Upper lobe of right lung (tissue), 1 donor: ENCODE measurements at regions not wholly inside any gene's neighbourhood (a gene's known extent, or its start where the extent isn't known, plus 50 kb on each side); places are given as distances from the start of the nearest gene placed in this dataset.
"Not testable (repeated sequence)": the region's sequence is repeated elsewhere in the genome, so short reads cannot be mapped to it uniquely, and the experiment has no call there.

Experiments used
- ATAC-seq: fragments of 200-7000 bp; cut with Tn5 transposase; one replicate; pipeline ENCODE4 v1.9.1; 2020; ENCODE audit warnings: mild to moderate bottlenecking, moderate library complexity
- DNase-seq: peaks from one replicate; pipeline ENCODE4 v3.0.0-alpha.2; 2020
- H3K27ac ChIP-seq: fragments of 200-600 bp; one replicate; pipeline ENCODE4 v1.8.0; 2022
- H3K27me3 ChIP-seq: fragments of 200-600 bp; one replicate; pipeline ENCODE4 v1.8.0; 2022; ENCODE audit warnings: mild to moderate bottlenecking
- H3K36me3 ChIP-seq: fragments of 200-600 bp; one replicate; pipeline ENCODE4 v1.8.0; 2022
- H3K4me1 ChIP-seq: fragments of 200-600 bp; one replicate; pipeline ENCODE4 v1.8.0; 2022
- H3K4me3 ChIP-seq: fragments of 200-600 bp; one replicate; pipeline ENCODE4 v1.8.0; 2022; ENCODE audit warnings: mild to moderate bottlenecking
- H3K9me3 ChIP-seq: fragments of 200-600 bp; one replicate; pipeline ENCODE4 v1.8.0; 2022
- intact Hi-C: fragments of 100-400 bp; cut with DNase I; formaldehyde crosslinking; loops from one replicate; pipeline ENCODE4 v1.11.0; 2022
- TF ChIP-seq, protein P1 (sequence below): fragments of 200-600 bp; IDR thresholded peaks from one replicate; pipeline ENCODE4 v1.8.0; 2022; ENCODE audit warnings: antibody characterized with exemption
- donor health status: DM: no; HTN: yes; CAD: no; lungs with severe emphysema.

DNA sequence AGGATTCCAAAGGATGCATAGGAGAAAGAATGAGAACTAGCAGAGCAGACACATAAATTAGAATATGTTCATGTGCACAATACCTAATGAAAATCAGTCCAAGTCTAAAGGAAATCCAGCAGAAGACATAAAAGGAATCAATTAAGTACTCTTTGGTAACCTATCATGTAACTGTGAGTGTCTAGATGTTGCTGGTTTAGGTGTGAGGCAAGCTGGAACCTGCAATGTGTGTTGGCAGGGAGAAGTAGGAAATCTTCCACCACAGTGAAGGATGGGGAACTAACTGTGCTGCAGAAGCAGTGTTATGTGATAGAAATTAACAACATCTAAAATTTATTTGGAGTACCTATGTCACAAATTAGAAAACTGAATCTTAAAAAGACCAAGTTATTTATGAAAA lies 330.8 kb upstream of the DKK2 start:
- Histone ChIP-seq H3K9me3 (no peaks in the 10 kb centered on the region), H3K27me3 (no peaks in the 10 kb centered on the region), H3K27ac (no peak overlapping the region), H3K36me3 (no peaks in the 10 kb centered on the region), H3K4me1 (no peaks in the 10 kb centered on the region), H3K4me3 (no peak overlapping the region)
- no peak for ATAC-seq
- TF ChIP-seq, protein P1, sequence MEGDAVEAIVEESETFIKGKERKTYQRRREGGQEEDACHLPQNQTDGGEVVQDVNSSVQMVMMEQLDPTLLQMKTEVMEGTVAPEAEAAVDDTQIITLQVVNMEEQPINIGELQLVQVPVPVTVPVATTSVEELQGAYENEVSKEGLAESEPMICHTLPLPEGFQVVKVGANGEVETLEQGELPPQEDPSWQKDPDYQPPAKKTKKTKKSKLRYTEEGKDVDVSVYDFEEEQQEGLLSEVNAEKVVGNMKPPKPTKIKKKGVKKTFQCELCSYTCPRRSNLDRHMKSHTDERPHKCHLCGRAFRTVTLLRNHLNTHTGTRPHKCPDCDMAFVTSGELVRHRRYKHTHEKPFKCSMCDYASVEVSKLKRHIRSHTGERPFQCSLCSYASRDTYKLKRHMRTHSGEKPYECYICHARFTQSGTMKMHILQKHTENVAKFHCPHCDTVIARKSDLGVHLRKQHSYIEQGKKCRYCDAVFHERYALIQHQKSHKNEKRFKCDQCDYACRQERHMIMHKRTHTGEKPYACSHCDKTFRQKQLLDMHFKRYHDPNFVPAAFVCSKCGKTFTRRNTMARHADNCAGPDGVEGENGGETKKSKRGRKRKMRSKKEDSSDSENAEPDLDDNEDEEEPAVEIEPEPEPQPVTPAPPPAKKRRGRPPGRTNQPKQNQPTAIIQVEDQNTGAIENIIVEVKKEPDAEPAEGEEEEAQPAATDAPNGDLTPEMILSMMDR: no peak
- intact Hi-C loops: no loop called here
- DNase-seq: no peak

DNA sequence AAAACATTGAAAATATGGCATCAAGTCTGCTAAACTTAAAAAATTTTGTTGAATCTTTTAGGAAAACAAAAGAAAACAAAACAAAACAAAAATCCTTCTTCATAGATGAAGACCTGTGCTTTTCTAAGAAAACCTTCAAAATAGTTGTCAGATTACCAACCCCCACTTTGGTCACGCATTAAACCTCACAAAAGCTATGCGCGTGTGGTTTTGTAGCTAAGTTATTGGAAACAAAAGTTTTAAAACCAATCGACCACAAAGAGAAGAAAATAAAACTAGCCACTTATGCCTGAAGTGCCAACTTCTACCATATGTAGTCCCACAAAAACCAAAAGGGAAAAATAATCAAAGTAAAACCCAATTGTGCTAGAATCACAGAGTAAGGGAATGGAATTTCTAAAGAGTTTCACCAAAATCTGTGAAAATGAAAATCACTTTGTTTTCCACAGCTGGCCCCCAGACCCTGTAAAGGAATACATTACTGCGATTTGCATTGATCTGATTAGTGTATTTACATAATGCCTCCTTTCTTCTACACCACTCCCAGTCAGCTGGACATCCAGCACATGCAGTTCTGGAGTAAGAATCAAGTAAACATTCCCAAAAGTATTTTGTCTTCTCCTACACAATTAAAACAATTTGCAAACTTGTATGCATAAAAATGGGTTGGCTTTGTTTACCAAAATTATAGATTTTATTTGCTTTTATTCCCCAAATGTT lies 330.1 kb upstream of the DKK2 start:
- intact Hi-C loops: no loop called here
- ATAC-seq: no peak
- H3K36me3 ChIP-seq: no peaks in the 10 kb centered on the region

DNA sequence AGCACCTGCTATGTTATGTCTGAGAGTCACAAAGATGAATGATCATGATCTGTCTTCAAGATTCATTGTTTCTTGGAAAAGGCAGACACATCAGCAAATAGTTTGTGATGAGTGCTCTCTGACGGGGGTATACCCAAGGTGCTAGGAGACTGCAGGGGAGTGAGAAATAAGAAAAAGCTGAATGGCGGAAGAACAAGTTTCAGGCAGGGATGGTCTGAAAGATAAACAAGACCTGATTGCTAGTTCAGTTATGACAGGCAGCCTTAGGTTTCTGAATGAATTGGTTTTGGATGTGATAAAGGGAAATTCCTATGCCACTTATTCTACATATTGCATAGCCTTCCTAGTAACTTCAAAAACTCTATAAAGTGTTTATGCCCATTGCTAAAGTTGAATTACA lies 327.0 kb upstream of the DKK2 start:
- no peaks in the 10 kb centered on the region for H3K4me1 ChIP-seq
- H3K4me3 ChIP-seq: no peak overlapping the region
- TF ChIP-seq, protein P1: no peak
- no peaks in the 10 kb centered on the region for H3K27me3 ChIP-seq
- H3K9me3 ChIP-seq: no peaks in the 10 kb centered on the region
- H3K36me3 ChIP-seq: no peaks in the 10 kb centered on the region
- DNase-seq: no peak
- ATAC-seq: no peak
- no peak overlapping the region for H3K27ac ChIP-seq
- intact Hi-C loops: no loop called here

More for the DNA sequence above, 330.1 kb upstream of the DKK2 start:
- TF ChIP-seq, protein P1: no peak
- Histone ChIP-seq H3K27me3 (no peaks in the 10 kb centered on the region), H3K9me3 (no peaks in the 10 kb centered on the region), H3K4me3 (no peak overlapping the region), H3K27ac (no peak overlapping the region), H3K4me1 (no peaks in the 10 kb centered on the region)
- no peak for DNase-seq

DNA sequence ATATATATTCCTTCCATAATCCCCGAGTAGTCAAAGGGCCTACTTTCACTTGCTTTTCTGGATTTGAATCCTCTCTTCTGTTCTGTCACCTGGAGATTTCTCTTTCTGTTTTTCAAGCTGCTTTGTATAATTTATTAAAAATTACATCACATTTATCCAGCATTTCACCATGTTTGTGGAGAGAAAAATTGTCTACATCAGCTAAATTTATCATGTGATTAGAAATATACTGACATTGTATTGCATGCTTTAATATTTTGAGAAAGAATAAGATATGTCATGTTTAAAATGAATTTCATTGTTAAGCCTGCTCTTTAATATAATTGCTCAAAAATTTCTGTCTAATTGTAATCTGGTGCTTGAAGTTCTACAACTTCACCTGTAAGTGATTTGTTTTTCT lies 323.1 kb upstream of the DKK2 start:
- Histone ChIP-seq H3K27ac (no peak overlapping the region), H3K9me3 (no peaks in the 10 kb centered on the region), H3K27me3 (no peaks in the 10 kb centered on the region), H3K36me3 (no peaks in the 10 kb centered on the region), H3K4me1 (no peaks in the 10 kb centered on the region), H3K4me3 (no peak overlapping the region)
- ATAC-seq (no peak), DNase-seq (no peak)
- intact Hi-C loops: no loop called here
- TF ChIP-seq, protein P1: no peak

DNA sequence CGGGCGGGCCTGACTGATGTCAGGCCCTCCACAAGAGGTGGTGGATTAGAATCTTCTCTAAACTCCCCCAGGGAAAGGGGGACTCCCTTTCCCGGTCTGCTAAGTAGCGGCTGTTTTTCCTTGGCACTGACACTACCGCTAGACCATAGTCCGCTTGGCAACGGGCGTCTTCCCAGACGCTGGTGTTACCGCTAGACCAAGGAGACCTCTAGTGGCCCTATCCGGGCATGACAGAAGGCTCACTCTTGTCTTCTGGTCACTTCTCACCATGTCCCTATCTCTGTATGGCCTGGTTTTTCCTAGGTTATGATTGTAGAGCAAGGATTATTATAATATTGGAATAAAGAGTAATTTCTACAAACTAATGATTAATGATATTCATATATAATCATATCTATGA lies 318.2 kb upstream of the DKK2 start:
- H3K9me3 ChIP-seq, H3K27me3 ChIP-seq, H3K27ac ChIP-seq, intact Hi-C loops, H3K4me3 ChIP-seq, H3K4me1 ChIP-seq, DNase-seq, H3K36me3 ChIP-seq, ATAC-seq: not testable (repeated sequence)

DNA sequence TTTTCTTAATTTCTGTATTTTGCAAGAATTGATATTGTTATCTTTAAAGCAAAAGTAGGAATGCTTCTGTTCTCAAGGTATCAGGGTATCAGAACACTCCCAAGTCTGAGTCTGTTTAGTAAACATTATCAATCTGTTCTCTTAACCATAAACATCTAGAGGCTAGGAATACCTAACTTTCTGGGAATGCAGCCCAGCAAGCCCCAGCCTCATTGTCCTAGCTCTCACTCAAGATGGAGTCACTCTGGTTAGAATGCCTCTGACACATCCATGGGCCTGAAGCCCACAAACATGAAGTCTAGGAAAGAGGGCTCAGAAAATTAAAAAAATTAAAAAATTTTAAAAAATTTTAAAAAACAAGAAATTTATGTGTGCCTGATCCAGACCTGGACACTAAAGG lies 315.1 kb upstream of the DKK2 start:
- Histone ChIP-seq H3K27ac (no peak overlapping the region), H3K4me1 (no peaks in the 10 kb centered on the region), H3K36me3 (no peaks in the 10 kb centered on the region), H3K27me3 (no peaks in the 10 kb centered on the region), H3K4me3 (no peak overlapping the region), H3K9me3 (no peaks in the 10 kb centered on the region)
- ATAC-seq (no peak), DNase-seq (no peak)
- TF ChIP-seq, protein P1: no peak
- intact Hi-C loops: no loop called here
